Pulmonary artery endothelial cell (primary cell): ENCODE measurements at regions not wholly inside any gene's neighbourhood (a gene's known extent, or its start where the extent isn't known, plus 50 kb on each side); places are given as distances from the start of the nearest gene placed in this dataset.
A peak's percentile ranks its signal among the peaks of the same experiment; 100 is the strongest.

Experiments
- DNase-seq: peaks from one replicate; pipeline ENCODE4 v3.0.0-alpha.2; 2011; ENCODE audit warnings: low read depth, low spot score

DNA sequence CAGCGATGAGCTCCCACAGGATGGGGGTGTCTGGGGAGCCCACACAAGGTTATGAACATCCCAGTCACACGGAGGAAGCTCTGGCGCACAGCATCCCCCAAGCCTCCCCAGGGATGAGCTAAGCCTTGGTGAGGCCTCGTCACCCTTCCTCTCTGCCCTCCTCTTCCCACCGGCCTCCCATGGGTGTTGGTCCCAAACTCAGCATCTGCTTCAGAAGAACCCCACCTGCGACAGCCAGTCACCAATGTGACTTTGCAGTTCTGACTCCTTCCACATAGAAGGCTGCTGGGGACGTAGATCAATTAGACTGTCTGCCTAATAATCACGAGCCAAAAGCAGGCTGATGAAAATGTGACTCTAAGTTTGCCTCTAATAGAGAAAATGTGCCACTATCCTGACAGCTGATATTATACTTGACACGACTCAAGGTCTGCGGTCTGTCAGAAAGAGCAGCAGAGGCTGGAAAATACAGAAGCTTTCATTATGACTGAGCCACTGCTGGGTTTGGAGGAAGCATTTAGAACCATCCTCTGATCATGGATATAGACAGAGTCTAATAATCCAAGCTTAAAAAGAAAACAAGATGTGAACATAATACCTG lies 116.0 kb upstream of the PFKP start:
- DNase-seq = no peak

GRCh38 chr10:2950546-2950945 lies 116.8 kb upstream of the PFKP start:
- no peak for DNase-seq

DNA sequence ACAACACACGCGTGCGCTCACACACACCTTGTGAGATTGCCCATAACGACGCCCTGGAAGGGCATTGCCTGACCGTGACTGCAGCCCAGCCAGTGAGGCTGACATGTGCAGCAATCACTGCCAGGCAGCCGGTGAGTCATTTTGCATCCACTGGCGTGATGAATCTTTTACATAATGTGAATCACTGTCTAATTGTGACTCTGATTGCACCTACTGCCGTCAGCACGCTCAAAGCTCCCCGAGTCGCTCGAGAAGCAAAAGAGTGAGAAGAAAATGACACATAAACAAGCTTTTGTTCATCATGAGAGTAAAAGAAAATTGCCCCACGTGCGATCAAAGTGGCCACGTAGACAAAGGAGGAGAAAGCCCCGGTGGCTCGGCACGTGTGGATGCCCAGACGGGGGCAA lies 117.4 kb upstream of the PFKP start:
- no peak for DNase-seq

DNA sequence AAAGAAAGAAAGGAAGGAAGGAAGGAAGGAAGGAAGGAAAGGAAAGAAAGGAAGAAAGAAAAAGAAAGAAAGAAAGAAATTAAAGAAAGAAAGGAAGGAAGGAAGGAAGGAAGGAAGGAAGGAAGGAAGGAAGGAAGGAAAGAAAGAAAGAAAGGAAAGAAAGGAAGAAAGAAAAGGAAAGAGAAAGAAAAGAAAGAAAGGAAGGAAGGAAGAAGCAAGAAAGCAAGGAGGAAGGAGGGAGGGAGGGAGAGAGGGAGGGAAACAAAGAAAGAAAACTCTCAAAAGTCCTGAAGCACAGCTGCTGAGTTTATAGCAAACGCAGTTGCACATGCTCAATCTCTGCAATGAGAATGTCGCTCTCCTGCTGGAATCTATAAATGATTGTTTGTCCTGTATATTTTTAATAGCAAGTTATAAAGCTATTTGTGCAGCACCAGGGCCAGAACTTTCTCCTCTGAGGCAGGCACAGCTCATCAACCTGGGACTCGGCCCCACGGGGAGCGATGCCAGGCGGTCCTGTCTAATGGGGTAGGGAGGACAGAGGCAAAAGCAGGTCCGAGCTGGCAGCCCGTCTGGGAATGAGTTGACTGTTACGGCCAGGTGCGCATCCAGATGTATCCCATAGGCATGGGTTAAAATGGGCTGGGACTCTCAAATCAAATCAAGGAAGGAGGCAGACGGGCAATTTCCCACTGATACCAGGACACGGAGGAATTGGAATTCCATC lies 118.0 kb upstream of the PFKP start:
- no peak for DNase-seq

DNA sequence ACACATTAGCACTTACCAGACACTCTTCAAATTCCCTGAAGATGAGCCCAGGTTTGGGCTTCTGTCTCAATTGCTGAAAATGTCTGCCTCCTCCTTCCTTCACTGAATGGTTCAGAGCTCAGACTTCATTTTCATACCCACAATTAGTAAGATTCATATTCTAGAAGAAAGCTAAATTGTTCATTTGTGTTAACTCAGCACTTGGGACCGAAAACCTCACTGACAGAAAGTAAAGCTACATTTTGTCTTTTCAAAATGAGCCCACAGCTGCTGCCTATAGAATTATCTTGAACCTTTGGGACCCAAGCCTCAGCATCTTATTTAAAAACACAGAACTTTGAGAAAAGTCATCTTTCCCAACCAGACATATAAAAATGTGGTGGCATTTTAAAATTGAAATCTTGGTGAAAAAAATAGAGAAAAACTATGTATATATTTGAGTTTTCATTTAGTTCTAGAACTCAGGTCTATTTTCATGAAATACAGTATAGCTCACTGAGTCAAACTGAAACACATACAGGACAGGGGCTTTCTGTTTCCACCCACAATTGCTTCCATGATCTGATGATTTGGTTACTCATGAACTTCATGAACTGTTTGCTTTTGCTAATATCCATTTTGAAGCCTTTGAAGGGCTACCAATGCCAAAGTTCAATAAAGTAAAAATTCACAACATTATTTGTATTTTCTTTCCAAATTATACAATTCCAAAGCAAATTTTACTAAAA lies 119.1 kb upstream of the PFKP start:
- DNase-seq = no peak

GRCh38 chr10:2944788-2945187 lies 122.6 kb upstream of the PFKP start:
- no peak for DNase-seq

GRCh38 chr10:2943932-2944614 lies 123.3 kb upstream of the PFKP start:
- no peak for DNase-seq

- no peak for DNase-seq
Measured at GRCh38 chr10:2942938-2943337, 124.4 kb upstream of the PFKP start.

DNA sequence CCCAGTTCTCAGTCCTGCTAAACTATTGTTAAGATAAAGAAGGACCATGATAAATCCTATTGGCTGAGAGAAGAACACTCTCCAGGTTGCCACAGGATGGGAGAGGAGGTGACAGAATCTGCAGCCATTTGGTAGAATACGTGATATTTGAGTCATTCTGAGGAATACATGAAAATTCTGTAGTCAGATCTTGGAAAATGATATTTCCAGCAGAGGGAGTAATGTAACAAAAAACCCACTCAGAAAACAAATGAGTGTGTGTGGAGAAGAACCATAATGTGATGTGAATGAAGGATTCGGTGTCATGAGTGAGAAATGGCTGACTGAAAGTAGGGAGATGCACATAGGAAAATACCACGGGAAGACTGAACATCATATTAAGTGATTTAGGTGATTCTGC lies 128.5 kb upstream of the PFKP start:
- no peak for DNase-seq

DNA sequence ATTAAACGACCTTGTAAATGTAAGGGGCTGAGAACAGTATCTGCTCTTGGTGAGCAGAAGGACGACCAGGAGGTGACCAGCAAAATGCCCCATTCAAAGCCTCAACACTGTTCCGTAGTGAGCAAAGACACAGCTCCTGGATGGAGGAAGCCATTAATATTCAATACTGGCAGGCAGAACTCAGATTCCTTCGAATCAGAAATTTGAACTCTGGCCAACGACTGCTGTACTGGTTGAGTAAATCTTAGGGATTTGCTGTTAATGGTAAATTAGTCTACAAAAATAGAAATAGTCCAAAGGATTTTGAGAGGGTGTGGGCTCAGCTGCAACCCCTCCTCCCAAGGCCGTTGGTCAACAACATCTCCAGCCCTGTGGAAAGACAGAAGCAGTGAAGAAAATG lies 130.5 kb upstream of the PFKP start:
- no peak for DNase-seq

GRCh38 chr10:2935647-2936386 lies 131.5 kb upstream of the PFKP start:
- DNase-seq = no peak

DNA sequence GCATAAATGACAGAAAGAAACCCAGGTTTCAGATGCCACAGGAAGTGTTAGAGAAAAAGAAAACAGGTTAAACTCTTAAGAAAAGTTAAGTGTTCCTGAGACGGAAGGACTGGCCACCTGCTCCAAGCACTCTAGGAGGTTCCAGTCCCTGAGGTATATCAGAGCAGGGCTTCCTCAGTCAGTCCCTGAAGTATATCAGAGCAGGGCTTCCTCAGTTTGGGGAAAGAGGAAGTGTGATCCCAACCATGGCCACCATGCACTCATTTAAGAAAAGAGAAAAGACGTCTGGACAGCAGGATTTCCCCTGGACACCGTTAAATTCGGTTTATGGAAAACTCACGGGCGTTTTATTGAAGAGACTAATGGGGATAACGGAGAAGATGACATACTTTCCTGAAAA lies 133.4 kb upstream of the PFKP start:
- DNase-seq = no peak

DNA sequence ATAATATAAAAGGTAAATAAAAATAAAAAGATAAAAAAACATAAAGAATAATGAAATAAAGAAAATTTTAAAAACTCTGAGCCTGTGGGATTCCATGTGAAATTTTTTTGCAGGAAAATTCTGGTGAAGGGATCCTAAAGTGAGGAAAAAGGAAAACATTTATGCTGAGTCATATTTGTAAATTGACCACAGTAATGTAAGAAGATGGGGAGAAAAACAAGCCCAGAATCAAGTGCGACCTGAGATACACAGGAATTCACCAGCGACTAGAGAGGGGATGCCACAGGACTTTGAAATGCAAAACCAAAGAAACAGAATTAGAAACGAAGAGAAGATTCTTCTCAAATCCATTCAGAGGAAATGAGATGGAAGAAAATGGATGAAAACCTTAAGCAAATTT lies 133.8 kb upstream of the PFKP start:
- DNase-seq = no peak

DNA sequence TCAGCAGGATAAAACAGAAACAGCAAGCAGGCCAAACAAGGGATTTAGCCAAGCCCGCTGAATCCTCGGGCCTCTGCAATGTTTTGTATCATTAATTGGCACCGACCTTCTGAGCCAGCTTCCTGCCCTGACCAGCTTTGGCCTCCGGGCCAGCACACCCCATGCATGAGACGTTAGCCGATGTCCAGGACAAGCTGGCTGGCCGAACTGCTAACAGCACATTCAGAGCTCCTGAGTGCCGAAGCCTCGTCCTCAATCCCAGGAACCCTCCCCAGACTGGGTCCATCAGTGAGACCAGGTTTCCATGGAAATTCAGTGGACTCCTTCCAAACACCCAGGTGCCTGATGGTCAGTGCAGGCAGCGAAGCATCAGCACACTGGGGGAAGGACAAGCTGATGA lies 134.3 kb upstream of the PFKP start:
- no peak for DNase-seq

GRCh38 chr10:2929480-2930258 lies 137.7 kb upstream of the PFKP start:
- no peak for DNase-seq

DNA sequence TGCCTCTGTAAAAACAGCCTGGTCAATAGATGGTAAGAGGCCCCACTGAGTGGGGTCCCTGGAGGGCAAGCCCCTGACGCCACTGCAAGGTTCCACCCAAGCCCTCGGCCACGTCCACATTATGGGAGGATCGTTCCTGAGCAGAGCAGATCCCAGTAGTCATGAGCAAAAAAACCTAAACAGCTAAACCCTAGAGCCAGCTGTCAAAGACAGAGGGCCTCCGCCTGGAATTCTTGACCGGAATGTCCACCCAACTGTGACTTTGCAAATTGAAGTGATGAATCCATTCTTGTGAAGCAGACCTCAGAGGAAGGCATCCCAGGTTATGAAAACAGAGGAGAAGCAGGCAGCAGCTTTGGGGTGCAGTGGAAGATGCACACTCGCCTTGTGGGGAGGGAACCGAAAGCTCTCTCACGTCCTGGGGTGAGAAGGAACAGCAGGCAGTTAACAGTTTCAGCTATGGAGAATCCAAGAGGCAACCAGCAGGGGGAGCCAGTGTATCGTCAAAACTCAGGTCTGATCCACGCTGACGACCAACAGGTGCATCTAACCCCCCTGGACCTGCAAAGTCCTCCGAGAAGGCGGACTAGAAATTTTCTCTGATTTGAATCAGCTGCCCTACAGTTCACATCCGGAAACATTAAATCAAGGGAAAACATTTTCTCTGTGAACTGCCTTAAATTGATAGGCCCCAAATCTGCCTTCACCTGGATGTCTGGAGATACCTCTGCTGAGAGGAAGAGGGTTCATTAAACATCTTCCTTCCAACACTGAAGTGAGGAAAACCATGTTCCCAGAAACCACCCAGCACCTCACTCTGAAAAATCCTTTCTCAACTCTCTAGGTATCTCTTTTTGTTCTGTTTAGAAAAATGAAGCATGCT lies 139.1 kb upstream of the PFKP start:
- peak; percentile 15 for DNase-seq

DNA sequence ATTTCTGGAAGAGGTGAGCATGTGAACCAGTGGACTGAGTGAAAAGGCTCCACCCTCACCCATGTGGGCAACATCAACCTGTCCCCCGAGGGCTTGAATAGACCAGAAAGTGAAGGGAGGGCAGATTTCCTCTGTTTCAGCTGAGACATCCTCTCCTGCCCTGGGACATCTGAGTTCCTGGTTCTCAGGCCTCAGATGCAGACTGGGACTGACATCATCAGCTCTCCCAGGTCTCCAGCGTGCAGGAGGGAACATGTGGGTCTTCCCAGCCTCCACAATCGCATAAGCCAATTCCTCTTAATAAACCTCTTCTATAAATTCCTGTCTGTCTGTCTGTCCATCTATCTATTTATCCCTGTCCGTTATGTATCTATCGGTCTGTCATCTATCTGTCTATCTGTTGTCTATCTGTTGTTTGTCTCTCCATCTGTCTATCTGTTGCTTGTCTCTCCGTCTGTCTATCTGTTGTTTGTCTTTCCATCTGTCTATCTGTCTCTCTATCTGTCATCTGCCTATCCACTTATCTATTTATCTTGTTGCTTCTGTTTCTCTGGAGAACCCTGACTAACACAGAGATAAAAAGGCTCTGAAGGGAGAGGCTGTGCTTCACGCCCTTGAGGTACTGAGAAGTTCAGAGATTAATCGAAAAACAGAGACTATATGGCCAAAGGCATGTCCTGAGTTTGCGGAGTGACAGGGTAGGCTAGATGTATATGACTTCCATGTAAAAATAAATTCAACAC lies 140.3 kb upstream of the PFKP start:
- no peak for DNase-seq

DNA sequence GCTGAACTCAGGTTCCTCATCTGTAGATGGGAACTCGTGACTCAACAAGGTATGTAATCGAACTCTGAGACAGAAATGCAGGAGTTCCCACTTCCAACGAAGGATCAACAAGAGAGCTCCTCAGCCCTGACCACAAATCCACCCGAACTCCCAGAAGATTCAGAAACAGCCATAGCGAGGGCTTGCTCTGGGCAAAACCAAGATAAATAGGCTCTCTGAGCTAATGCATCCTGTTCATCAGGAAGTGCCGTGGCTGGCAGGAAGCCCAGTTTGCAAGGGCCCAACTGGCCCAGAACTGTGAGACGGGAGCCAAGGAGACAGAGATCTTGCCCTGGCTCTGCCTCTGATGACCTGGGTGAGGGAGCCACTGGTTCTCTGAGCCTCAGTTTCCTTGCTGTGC lies 141.7 kb upstream of the PFKP start:
- peak; percentile 67 for DNase-seq

- DNase-seq = no peak
Measured at GRCh38 chr10:2924431-2924830, 142.9 kb upstream of the PFKP start.
